MCF 10A (cell line): ENCODE measurements at regions not wholly inside any gene's neighbourhood (a gene's known extent, or its start where the extent isn't known, plus 50 kb on each side); places are given as distances from the start of the nearest gene placed in this dataset.

ENCODE experiments used
- BruUV-seq: library from RNA; stranded (reverse); fragments of 400-500 nt; replicated peaks from 2 replicates; lab custom pipeline; 2021; lab: Mats Ljungman, UMichigan
- CTCF ChIA-PET: fragments of 300-600 bp; sonication (Branson Sonifier 250); formaldehyde crosslinking; extraction: SDS; loops from one replicate; lab custom pipeline; 2021; ENCODE audit warnings: antibody characterized with exemption, inconsistent platforms; lab: Yijun Ruan, JAX
- POLR2A ChIA-PET: fragments of 300-600, 350-650 bp; sonication (Branson Sonifier 250); formaldehyde crosslinking; extraction: SDS; loops from one replicate; lab custom pipeline; 2020; ENCODE audit warnings: antibody characterized with exemption, inconsistent platforms; lab: Yijun Ruan, JAX
- DNase-seq: peaks from one replicate; pipeline ENCODE4 v3.0.0-alpha.2; 2018; ENCODE audit not compliant: unreplicated experiment
- H3K27ac Mint-ChIP-seq: one replicate; pipeline ENCODE4 v1.8.0; 2022; ENCODE audit warnings: mild to moderate bottlenecking, low read depth, mixed read lengths; ENCODE audit not compliant: unreplicated experiment
- H3K27me3 Mint-ChIP-seq: one replicate; pipeline ENCODE4 v1.8.0; 2022; ENCODE audit warnings: mixed read lengths; ENCODE audit not compliant: insufficient read depth, unreplicated experiment
- H3K36me3 Mint-ChIP-seq: one replicate; pipeline ENCODE4 v1.8.0; 2022; ENCODE audit warnings: mild to moderate bottlenecking, moderate library complexity, mixed read lengths; ENCODE audit not compliant: insufficient read depth, unreplicated experiment
- H3K4me1 Mint-ChIP-seq: one replicate; pipeline ENCODE4 v1.8.0; 2022; ENCODE audit warnings: mixed read lengths; ENCODE audit not compliant: insufficient read depth, unreplicated experiment
- H3K4me3 Mint-ChIP-seq: one replicate; pipeline ENCODE4 v1.8.0; 2022; ENCODE audit warnings: mild to moderate bottlenecking, moderate library complexity, mixed read lengths; ENCODE audit not compliant: unreplicated experiment
- H3K9me3 Mint-ChIP-seq: one replicate; pipeline ENCODE4 v1.8.0; 2022; ENCODE audit warnings: mixed read lengths; ENCODE audit not compliant: unreplicated experiment
- CTCF ChIP-seq: fragments of 200-600 bp; IDR thresholded peaks from one replicate; pipeline ENCODE4 v1.8.0; 2022; ENCODE audit warnings: antibody characterized with exemption, mild to moderate bottlenecking; ENCODE audit not compliant: unreplicated experiment
- intact Hi-C: fragments of 100-400 bp; cut with micrococcal nuclease; formaldehyde crosslinking; loops from 2 replicates; pipeline ENCODE4 v1.14.1; 2022

DNA sequence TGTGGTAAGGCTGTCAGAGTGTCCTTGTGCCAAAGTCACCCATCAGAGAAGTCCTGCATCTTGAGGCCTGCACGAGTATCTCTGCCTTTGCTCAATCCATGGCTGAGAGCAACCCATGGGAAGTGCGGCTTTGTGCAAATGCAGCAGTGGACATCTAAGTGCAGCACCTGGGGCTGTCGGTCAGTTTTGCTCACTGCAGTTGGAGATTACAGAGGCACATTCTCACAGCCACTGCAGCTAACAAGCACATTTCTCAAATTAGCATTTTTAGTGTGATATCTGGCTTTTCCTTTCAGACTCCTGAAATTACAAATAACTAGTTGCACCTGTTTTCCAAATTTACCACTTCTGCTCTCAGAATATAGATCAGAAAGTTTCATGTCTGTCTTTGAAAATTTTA lies 81.5 kb upstream of the DAZL start:
- Mint-ChIP-seq H3K27me3 (no peaks in the 10 kb centered on the region), H3K4me1 (no peaks in the 10 kb centered on the region), H3K9me3 (no peaks in the 10 kb centered on the region), H3K36me3 (no peaks in the 10 kb centered on the region), H3K27ac (no peak overlapping the region), H3K4me3 (no peak overlapping the region)
- CTCF ChIA-PET, result no interaction called here
- no TSS peak for BruUV-seq
- TF ChIP-seq CTCF, result no peak
- no peak for DNase-seq
- intact Hi-C loops, result no loop called here
- POLR2A ChIA-PET, result no interaction called here

DNA sequence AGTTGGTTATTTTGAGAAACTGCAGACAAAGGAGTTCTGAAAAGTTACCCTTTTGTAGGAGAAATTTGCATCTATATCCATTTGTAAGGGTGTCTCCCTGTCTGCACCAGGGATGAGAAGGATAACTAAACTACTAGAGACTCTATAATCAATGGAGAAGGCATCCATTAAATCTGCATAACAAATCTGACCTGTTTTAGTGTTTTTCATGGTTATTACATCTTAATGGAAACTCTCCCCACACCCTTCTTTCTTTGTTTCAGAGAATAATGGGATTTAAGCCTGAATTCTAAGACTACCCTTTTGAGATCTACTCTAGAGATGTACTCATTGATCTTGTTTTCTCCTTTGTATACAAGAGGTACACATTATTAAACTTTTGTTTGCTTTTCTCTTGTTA lies 82.0 kb upstream of the DAZL start:
- no peaks in the 10 kb centered on the region for H3K4me1 Mint-ChIP-seq
- no peaks in the 10 kb centered on the region for H3K9me3 Mint-ChIP-seq
- no peak for DNase-seq
- intact Hi-C loops, result no loop called here
- no peaks in the 10 kb centered on the region for H3K27me3 Mint-ChIP-seq
- no peak for TF ChIP-seq CTCF
- no peak overlapping the region for H3K4me3 Mint-ChIP-seq
- CTCF ChIA-PET, result no interaction called here
- H3K36me3 Mint-ChIP-seq, result no peaks in the 10 kb centered on the region
- BruUV-seq, result no TSS peak
- H3K27ac Mint-ChIP-seq, result no peak overlapping the region
- POLR2A ChIA-PET, result no interaction called here

DNA sequence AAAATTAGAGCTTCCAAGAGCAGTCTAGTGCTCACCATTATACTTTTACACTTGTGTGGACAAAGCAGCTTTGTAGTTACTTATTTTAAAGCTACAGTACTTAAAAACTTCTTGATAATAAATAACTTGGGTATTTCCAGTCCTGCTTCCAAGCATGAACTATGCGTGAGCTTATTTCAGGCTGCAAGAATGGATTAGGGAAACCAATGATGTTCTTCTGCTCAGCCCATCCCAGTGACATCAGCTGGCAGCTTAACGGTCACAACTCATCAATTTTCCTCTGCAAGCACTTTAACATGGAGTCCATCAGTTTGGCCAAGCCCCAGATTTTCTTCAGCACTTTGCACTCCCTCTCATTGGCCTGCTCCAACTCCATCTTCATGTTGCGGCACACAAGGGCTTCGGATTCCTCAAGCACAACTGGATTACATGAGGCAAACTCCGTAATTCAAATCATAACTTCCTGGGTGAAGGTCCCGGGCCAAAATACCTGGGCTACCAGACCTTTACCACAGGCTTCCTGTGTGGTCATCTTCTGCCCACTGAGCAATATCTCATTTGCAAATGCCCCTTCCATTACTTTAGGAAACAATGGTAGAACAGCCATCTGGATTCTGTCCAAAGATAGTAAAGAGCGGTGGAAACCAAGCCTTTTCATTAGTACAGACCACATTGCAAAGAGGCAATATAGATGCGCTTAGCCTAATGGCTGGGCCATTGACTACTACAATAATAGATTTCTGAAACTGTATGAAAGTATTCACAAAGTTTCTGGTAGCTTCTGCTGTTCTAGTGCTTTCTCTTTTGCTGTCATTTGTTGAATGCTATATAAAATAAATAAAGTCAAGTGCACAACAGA lies 87.5 kb upstream of the DAZL start:
- no peak overlapping the region for H3K4me3 Mint-ChIP-seq
- BruUV-seq, result no TSS peak
- H3K27ac Mint-ChIP-seq, result no peak overlapping the region
- DNase-seq, result no peak
- H3K27me3 Mint-ChIP-seq, result no peaks in the 10 kb centered on the region
- no peaks in the 10 kb centered on the region for H3K9me3 Mint-ChIP-seq
- intact Hi-C loops, result no loop called here
- H3K36me3 Mint-ChIP-seq, result no peaks in the 10 kb centered on the region
- CTCF ChIA-PET, result interaction anchor here (0.7 to 1.2 kb wide), 3 partner anchors 20 to 402 kb away, joined by 3 read pairs; no protein-coding TSS in a partner anchor
- no peak for TF ChIP-seq CTCF
- POLR2A ChIA-PET, result interaction anchor here (0.6 kb wide), 1 partner anchor 713 kb away, joined by 3 read pairs; no protein-coding TSS in a partner anchor
- H3K4me1 Mint-ChIP-seq, result no peaks in the 10 kb centered on the region

DNA sequence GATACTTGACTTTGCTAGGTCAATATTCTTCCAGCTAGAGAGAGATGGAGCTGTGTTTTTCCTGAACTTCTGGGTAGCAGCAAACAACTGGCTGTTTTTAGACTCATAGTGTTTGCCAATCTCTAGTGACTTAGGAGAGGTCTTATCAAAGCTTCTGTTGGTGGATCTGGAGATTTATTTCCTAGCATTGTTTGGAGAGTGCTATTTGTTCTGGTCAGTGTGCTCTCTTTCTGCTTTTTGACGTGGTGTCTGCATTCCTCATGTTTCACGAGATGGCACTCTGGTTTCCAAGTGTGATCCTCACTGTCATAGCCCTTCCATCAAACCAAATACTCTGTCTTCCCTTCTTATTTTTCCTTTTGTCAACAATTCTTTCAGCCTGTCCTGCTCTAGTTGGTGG lies 88.6 kb upstream of the DAZL start:
- TF ChIP-seq CTCF, result no peak
- Mint-ChIP-seq H3K27me3 (no peaks in the 10 kb centered on the region), H3K9me3 (no peaks in the 10 kb centered on the region), H3K4me1 (no peaks in the 10 kb centered on the region), H3K36me3 (no peaks in the 10 kb centered on the region), H3K27ac (no peak overlapping the region), H3K4me3 (no peak overlapping the region)
- no TSS peak for BruUV-seq
- intact Hi-C loops, result no loop called here
- ChIA-PET POLR2A (interaction anchor here (0.5 to 0.6 kb wide), 2 partner anchors 798 to 1834 kb away, joined by 3 read pairs; no protein-coding TSS in a partner anchor), CTCF (interaction anchor here (1.0 to 1.2 kb wide), 2 partner anchors 20 to 22 kb away, joined by 3 read pairs; no protein-coding TSS in a partner anchor)
- DNase-seq, result no peak
